Psoas muscle (tissue), 7 donors: ENCODE measurements at regions not wholly inside any gene's neighbourhood (a gene's known extent, or its start where the extent isn't known, plus 50 kb on each side); places are given as distances from the start of the nearest gene placed in this dataset.
A peak's percentile ranks its signal among the peaks of the same experiment; 100 is the strongest.
"Not testable (repeated sequence)": the region's sequence is repeated elsewhere in the genome, so short reads cannot be mapped to it uniquely, and the experiment has no call there.

Experiments
- ATAC-seq, 4 donors: fragments of 200-7000 bp; cut with Tn5 transposase; one replicate each; pipeline ENCODE4 v1.9.1; 2020; ENCODE audit warnings: moderate library complexity in 3 of 4, mild to moderate bottlenecking in 2 of 4
- DNase-seq, 2 donors: peaks; one replicate each; pipeline ENCODE4 v3.0.0-alpha.2; 2020
- H3K27ac ChIP-seq: fragments of 200-600 bp; one replicate; pipeline ENCODE4 v1.8.0; 2022
- H3K27me3 ChIP-seq, 3 donors: fragments of 200-600 bp in 1 of 3; one replicate each; pipeline versions ENCODE4 v1.6.1 to v1.8.0; 2013 to 2022; ENCODE audit warnings: low read length in 2 of 3, mild to moderate bottlenecking in 2 of 3, moderate library complexity in 1 of 3; ENCODE audit not compliant: insufficient read depth in 3 of 3
- H3K36me3 ChIP-seq, 2 donors: fragments of 200-600 bp in 1 of 2; one replicate each; pipeline versions ENCODE4 v1.6.1 to v1.8.0; 2013 to 2022; ENCODE audit warnings: low read depth in 1 of 2, mild to moderate bottlenecking in 1 of 2, moderate library complexity in 1 of 2; ENCODE audit not compliant: insufficient read depth in 1 of 2
- H3K4me1 ChIP-seq: fragments of 200-600 bp; one replicate; pipeline ENCODE4 v1.8.0; 2022
- H3K4me3 ChIP-seq: fragments of 200-600 bp; one replicate; pipeline ENCODE4 v1.8.0; 2022; ENCODE audit warnings: mild to moderate bottlenecking
- H3K9me3 ChIP-seq: fragments of 200-600 bp; one replicate; pipeline ENCODE4 v1.8.0; 2022
- CTCF ChIP-seq: fragments of 200-600 bp; IDR thresholded peaks from one replicate; pipeline ENCODE4 v1.8.0; 2022; ENCODE audit warnings: antibody characterized with exemption
- WGBS, 3 donors: extraction: QIAGEN DNeasy Blood & Tissue Kit; methylation state at CpG; one replicate each; pipeline versions ENCODE4 v1.1.6 to v1.1.7; 2013; 5-methylcytosine and 5-hydroxymethylcytosine counted together
- intact Hi-C, 2 donors: fragments of 100-400 bp; cut with DNase I; formaldehyde crosslinking; loops; one replicate each; pipeline versions ENCODE4 v1.11.0 to v1.14.2; 2022
- donor health status: healthy with polysubstance abuse.
- donor health status: DM: no; HTN: no; CAD: no; lungs with moderate emphysema.
- donor health status: Bipolar disorder and iron deficiency.
- donor health status: healthy.
- donor health status: DM: yes; HTN: yes; CAD: no.
- donor health status: DM: no; HTN: no; CAD: no.
- donor health status: DM: yes; HTN: yes; CAD: no.

- intact Hi-C loops = no loop called here
- ATAC-seq = no peak
These were observed 138.0 kb upstream of the KLF6 start for GRCh38 chr10:3923033-3923432.

GRCh38 chr10:3919709-3920308 is 134.8 kb upstream of the KLF6 start:
- Histone ChIP-seq H3K4me1 (no peaks in the 10 kb centered on the region), H3K4me3 (no peak overlapping the region), H3K27ac (no peak overlapping the region), H3K9me3 (no peaks in the 10 kb centered on the region), H3K27me3 (no peaks in the 10 kb centered on the region), H3K36me3 (no peaks in the 10 kb centered on the region)
- DNase-seq = no peak
- WGBS, 3 donors = 19 to 29% (median 25%) methylated on average over 3 of the region's 3 CpGs
- ATAC-seq = peak in 2 of 4 donors; percentile 47 to 58
- intact Hi-C loops = no loop called here
- TF ChIP-seq CTCF = no peak

More at GRCh38 chr10:3923033-3923432, 138.0 kb upstream of the KLF6 start:
- H3K4me3 ChIP-seq = no peak overlapping the region
- TF ChIP-seq CTCF = no peak
- no peak for DNase-seq
- no peaks in the 10 kb centered on the region for H3K36me3 ChIP-seq
- H3K27me3 ChIP-seq = no peaks in the 10 kb centered on the region
- H3K4me1 ChIP-seq = no peaks in the 10 kb centered on the region
- WGBS, 3 donors = 65 to 67% (median 66%) methylated on average over 4 of the region's 4 CpGs
- no peaks in the 10 kb centered on the region for H3K9me3 ChIP-seq
- H3K27ac ChIP-seq = no peak overlapping the region

GRCh38 chr10:3917392-3917791 is 132.4 kb upstream of the KLF6 start:
- H3K27me3 ChIP-seq, H3K4me3 ChIP-seq, DNase-seq, H3K9me3 ChIP-seq, H3K36me3 ChIP-seq, intact Hi-C loops, H3K27ac ChIP-seq, ATAC-seq, H3K4me1 ChIP-seq: not testable (repeated sequence)
- WGBS, 3 donors = 79 to 96% (median 90%) methylated on average over 4 to 6 of the region's 6 CpGs

GRCh38 chr10:3914733-3915132 is 129.7 kb upstream of the KLF6 start:
- Histone ChIP-seq H3K27me3 (no peaks in the 10 kb centered on the region), H3K4me3 (no peak overlapping the region), H3K4me1 (no peaks in the 10 kb centered on the region), H3K9me3 (no peaks in the 10 kb centered on the region), H3K36me3 (no peaks in the 10 kb centered on the region), H3K27ac (no peak overlapping the region)
- intact Hi-C loops = no loop called here
- 33 to 52% (median 46%) methylated on average over 5 of the region's 5 CpGs for WGBS, 3 donors
- TF ChIP-seq CTCF = no peak
- DNase-seq (no peak), ATAC-seq (no peak)

- Histone ChIP-seq H3K4me3 (no peak overlapping the region), H3K9me3 (no peaks in the 10 kb centered on the region), H3K4me1 (no peaks in the 10 kb centered on the region), H3K36me3 (no peaks in the 10 kb centered on the region), H3K27ac (no peak overlapping the region), H3K27me3 (no peaks in the 10 kb centered on the region)
- intact Hi-C loops = no loop called here
- no peak for DNase-seq
- ATAC-seq = peak in 3 of 4 donors; percentile 21 to 54 (median 34)
- WGBS, 3 donors = 33 to 40% (median 35%) methylated on average over 13 of the region's 13 CpGs
- no peak for TF ChIP-seq CTCF
These were observed 126.9 kb upstream of the KLF6 start for GRCh38 chr10:3911713-3912442.
